ENCODE measurements at regions not wholly inside any gene's neighbourhood (a gene's known extent, or its start where the extent isn't known, plus 50 kb on each side); places are given as distances from the start of the nearest gene placed in this dataset.

DNA sequence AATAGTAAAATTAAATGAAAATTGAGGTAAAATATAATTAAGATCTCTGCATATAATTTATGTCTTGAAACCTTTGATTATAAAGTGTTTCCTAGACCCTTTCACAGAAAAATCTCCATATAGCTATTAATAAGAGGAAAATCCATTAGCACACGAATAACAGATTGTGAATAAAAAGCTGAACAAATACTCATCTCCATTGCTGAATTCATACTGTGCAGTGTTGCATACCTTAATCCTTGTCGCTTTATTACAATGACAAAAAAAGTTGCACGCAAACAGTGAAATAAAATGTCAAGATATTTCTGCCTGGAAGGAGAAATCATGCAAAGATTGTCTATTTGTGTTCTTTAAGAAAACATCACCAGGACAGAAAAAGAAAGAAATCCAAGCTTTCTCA is 499.1 kb upstream of the TMPRSS15 start:
- Histone ChIP-seq H3K4me2 (ENCODE audit: insufficient read depth, low read length) (no peak overlapping the region), H3K9me3 (replicated peaks; ENCODE audit: control insufficient read depth, insufficient read depth, low read depth, low read length) (no peaks in the 10 kb centered on the region), H4K20me1 (replicated peaks; ENCODE audit: control insufficient read depth, insufficient read depth, low read length) (no peaks in the 10 kb centered on the region), H3K27ac (ENCODE audit: extremely low read depth, low read depth, low read length) (no peak overlapping the region), H3K79me2 (ENCODE audit: control insufficient read depth, insufficient read depth, low read length) (no peaks in the 10 kb centered on the region), H3K9ac (ENCODE audit: insufficient read depth in 1 of 2, low read depth in 2 of 2, low read length in 2 of 2) (no peak overlapping the region), H3K4me1 (replicated peaks in 1 of 2; ENCODE audit: control insufficient read depth in 2 of 2, insufficient read depth in 2 of 2, low read length in 2 of 2) (no peaks in the 10 kb centered on the region), H3K4me3 (no peak overlapping the region), H3K27me3 (ENCODE audit: control insufficient read depth in 2 of 2, insufficient read depth in 2 of 2, low read length in 2 of 2) (no peaks in the 10 kb centered on the region), H3K9me1 (ENCODE audit: control insufficient read depth, insufficient read depth, low read length) (no peaks in the 10 kb centered on the region), H3K36me3 (ENCODE audit: control insufficient read depth, insufficient read depth, low read length) (no peaks in the 10 kb centered on the region), H2AFZ (ENCODE audit: low read depth, low read length) (no peak overlapping the region)
- 3% methylated on average over 3 of the region's 3 CpGs for WGBS (ENCODE audit: insufficient coverage, low coverage, missing lambda C conversion rate)
- TF ChIP-seq NCOA1 (IDR thresholded peaks at IDR 0.05; ENCODE audit: low read depth) = no peak
- no peak for TF ChIP-seq GTF3C2 (IDR thresholded peaks at IDR 0.05; ENCODE audit: borderline replicate concordance, extremely low read depth, insufficient read length)
- TF ChIP-seq FIP1L1 (IDR thresholded peaks at IDR 0.05; ENCODE audit: low read depth, low read length, poor library complexity, severe bottlenecking) = no peak
- no peak for TF ChIP-seq TRIM28 (IDR thresholded peaks at IDR 0.05)
- TF ChIP-seq KLF13 (tag; IDR thresholded peaks at IDR 0.05; ENCODE audit: borderline replicate concordance, low read depth) = no peak
- TF ChIP-seq THRA (IDR thresholded peaks at IDR 0.05) = no peak
- no peak for TF ChIP-seq MTA3 (IDR thresholded peaks at IDR 0.05; ENCODE audit: borderline replicate concordance)
- no peak for ATAC-seq
- in situ Hi-C loops (cut with MboI) = no loop called here
- ChIA-PET POLR2A (no interaction called here), CTCF (ENCODE audit: low intra/inter-chr PET ratio) (no interaction called here)
- BruUV-seq (replicated peaks) = no TSS peak
- no peak for DNase-seq (ENCODE audit: extremely low read depth in 1 of 4, low spot score in 3 of 4)
- no peak for FAIRE-seq
- intact Hi-C loops (cut with micrococcal nuclease) = no loop called here

All from K562 (cell line).